GM12891 (cell line): ENCODE measurements at regions not wholly inside any gene's neighbourhood (a gene's known extent, or its start where the extent isn't known, plus 50 kb on each side); places are given as distances from the start of the nearest gene placed in this dataset.

Experiments used
- DNase-seq: peaks from one replicate; pipeline ENCODE4 v3.0.0; 2011; ENCODE audit warnings: low spot score; ENCODE audit not compliant: insufficient read length
- FAIRE-seq: peaks from 2 replicates; lab custom pipeline; 2011; peaks lifted over from hg19 to GRCh38; lab: Jason Lieb, UNC
- PAX5 ChIP-seq: IDR thresholded peaks from 2 replicates; pipeline ENCODE4 v1.6.1; 2011; ENCODE audit warnings: low read length, moderate library complexity, mild to moderate bottlenecking; ENCODE audit not compliant: insufficient read depth, severe bottlenecking
- POLR2A ChIP-seq: IDR thresholded peaks from 2 replicates; pipeline ENCODE4 v1.6.1; 2011; ENCODE audit warnings: low read depth, low read length, control low read depth
- POLR2AphosphoS5 ChIP-seq: IDR thresholded peaks from 2 replicates; pipeline ENCODE4 v1.6.1; 2011; ENCODE audit warnings: low read depth, low read length, control low read depth
- POU2F2 ChIP-seq: IDR thresholded peaks from 2 replicates; pipeline ENCODE4 v1.6.1; 2011; ENCODE audit warnings: low read depth, mild to moderate bottlenecking, control low read depth, low read length, moderate library complexity
- SPI1 ChIP-seq: IDR thresholded peaks from 2 replicates; pipeline ENCODE4 v1.6.1; 2011; ENCODE audit warnings: low read depth, low read length, control low read depth
- TAF1 ChIP-seq: IDR thresholded peaks from 2 replicates; pipeline ENCODE4 v1.6.1; 2011; ENCODE audit warnings: low read depth, low read length, control low read depth

GRCh38 chr2:122357998-122358397 is 602.5 kb downstream of the TSN start:
- DNase-seq (no peak), FAIRE-seq (no peak)
- TF ChIP-seq TAF1 (no peak), SPI1 (no peak), POU2F2 (no peak), PAX5 (no peak), POLR2AphosphoS5 (no peak), POLR2A (no peak)

GRCh38 chr2:122358729-122359128 is 603.3 kb downstream of the TSN start:
- no peak for TF ChIP-seq PAX5
- no peak for TF ChIP-seq POU2F2
- TF ChIP-seq POLR2AphosphoS5: no peak
- no peak for TF ChIP-seq TAF1
- no peak for TF ChIP-seq SPI1
- TF ChIP-seq POLR2A: no peak
- no peak for FAIRE-seq
- no peak for DNase-seq

DNA sequence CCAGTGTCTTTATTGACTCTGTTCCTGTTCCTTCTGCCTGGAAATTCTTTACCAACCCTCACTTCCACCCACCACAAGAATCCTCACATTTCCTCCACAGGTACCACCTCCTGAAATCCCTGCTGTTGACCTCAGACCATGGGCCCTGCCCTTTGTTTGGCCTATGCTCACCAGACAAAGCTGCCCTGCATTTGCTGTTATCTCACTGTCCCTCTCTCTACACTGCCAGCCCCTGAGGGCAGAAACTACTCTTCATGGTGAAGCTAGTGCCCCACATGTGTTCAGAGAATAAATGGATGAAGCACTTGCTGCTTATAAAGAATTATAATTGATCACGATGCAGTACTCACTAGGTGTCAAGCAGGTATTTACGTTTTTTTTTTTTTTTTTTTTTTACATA is 608.4 kb downstream of the TSN start:
- DNase-seq (no peak), FAIRE-seq (no peak)
- TF ChIP-seq POLR2A (no peak), POU2F2 (no peak), PAX5 (no peak), SPI1 (no peak), POLR2AphosphoS5 (no peak), TAF1 (no peak)

- no peak for TF ChIP-seq PAX5
- FAIRE-seq (no peak), DNase-seq (no peak)
Measured at GRCh38 chr2:122366427-122366826, 611.0 kb downstream of the TSN start.

DNA sequence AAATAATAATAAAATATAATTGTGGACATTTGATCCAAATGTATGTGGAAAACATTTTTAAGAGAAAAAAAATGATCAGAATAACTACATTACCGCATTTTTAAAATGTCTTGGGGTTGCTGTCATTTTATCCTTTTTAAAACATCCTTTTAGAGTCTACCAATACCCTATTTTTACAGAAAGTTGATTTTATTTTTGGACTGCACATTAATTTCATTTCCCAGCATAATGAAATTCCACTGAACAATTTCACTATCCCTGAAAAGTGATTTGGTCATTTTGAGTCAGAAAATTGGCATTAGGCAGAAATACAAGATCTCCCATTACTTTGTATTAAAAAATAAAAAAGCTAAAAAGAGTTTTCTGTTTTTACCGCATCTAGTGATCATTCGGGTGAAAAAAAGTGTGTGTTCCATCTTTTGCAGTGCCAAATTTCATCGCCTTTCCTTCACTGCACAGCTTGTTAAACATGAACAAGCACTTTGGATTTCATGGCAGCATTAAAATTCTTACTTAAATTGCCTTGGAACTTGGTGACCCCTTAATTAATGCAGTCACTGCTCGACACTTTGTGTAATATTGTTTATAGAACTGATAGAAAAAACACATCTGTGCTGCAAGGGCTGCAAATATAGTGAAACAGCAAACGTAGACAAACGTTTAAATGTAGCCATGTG is 611.7 kb downstream of the TSN start:
- FAIRE-seq: no peak
- DNase-seq: no peak
- TF ChIP-seq POLR2A (no peak), TAF1 (no peak), POU2F2 (no peak), PAX5 (no peak), SPI1 (no peak), POLR2AphosphoS5 (no peak)

DNA sequence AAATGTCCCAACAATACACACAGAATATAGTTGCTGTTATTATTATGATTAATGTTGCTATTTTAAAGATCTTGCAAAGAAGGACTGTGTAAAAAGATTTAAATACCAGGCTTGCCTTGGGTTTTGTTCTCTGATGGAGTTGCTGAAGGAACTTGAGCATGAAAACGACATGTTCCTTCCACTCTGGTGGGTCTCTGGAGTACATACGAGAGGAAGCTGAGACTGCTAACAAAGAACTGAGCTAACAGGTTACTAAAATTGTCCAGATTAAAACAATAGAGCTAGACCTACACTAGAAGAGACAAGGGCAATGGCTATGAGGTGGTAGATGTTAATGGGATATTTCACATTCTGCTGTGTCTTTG is 612.2 kb downstream of the TSN start:
- DNase-seq (no peak), FAIRE-seq (no peak)
- TF ChIP-seq SPI1 (no peak), POLR2A (no peak), POLR2AphosphoS5 (no peak), POU2F2 (no peak), TAF1 (no peak)

- TF ChIP-seq SPI1 (no peak), POLR2AphosphoS5 (no peak), POLR2A (no peak), PAX5 (no peak), TAF1 (no peak), POU2F2 (no peak)
- DNase-seq (no peak), FAIRE-seq (no peak)
Measured at GRCh38 chr2:122368576-122369243, 613.3 kb downstream of the TSN start.

DNA sequence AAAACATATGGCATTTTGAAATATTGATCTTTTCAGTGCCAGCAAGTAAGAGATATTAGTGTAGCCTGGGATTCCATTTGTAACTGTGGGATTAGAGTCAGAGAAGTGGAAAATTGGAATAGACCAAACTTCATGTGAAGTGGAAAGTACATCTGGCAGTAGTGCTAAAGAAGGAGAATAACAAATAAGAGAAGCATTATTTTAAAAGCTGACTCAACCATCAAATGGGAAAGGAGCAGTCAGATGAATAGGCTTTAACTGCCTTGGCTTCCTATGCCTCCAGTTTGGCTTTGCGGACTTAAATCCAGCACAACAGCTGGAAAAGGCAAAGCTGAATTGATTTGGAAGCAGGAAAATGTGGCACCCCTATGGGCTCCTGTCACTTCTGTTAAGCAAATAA is 623.1 kb downstream of the TSN start:
- TF ChIP-seq POU2F2: no peak
- no peak for TF ChIP-seq SPI1
- no peak for TF ChIP-seq POLR2AphosphoS5
- no peak for TF ChIP-seq POLR2A
- no peak for TF ChIP-seq PAX5
- no peak for TF ChIP-seq TAF1
- no peak for FAIRE-seq

DNA sequence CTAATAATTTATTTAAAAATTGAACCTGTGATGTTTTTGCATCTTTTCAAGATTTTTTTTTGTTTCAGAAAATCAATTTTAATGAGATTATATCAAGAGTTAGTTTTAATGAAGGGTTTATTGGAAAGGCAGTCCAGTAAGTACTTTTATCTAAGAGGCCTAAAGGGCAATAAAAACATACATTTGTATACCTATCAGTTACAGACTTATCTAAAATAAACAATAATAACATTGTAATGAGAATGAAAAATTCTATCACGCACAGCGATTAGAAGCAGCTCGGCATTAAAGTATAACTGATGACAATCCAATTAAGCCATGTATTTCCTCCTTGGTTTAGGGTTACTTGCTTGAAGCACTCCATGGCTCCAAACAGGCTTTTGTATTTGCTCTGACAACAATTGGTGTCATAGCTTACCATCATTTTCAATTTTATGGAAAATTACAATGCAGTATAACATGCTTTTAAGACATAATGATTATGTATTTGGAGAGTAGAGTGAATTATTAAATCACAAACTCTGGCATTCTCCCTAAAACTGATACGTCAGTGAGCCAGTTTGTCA is 629.4 kb downstream of the TSN start:
- FAIRE-seq (no peak), DNase-seq (no peak)
- TF ChIP-seq POLR2A (no peak), POLR2AphosphoS5 (no peak), PAX5 (no peak), POU2F2 (no peak), TAF1 (no peak), SPI1 (no peak)

More for the DNA sequence above, 623.1 kb downstream of the TSN start:
- DNase-seq: no peak

DNA sequence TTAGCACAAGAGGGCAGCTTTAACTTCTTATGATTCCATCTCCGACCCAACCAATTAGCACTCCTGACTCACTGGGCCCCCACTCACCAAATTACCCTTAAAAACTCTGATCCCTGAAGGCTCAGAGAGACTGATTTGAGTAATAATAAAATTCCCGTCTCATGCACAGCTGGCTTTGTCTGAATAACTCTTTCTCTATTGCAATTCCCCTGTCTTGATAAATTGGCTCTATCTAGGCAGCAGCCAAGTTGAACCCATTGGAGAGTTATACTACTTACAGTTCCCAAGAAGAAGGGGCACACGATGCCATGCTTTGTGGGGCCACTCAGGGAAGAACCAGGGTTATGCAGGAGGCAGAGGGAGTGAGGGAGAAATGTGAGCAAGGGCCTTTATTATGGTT is 632.8 kb downstream of the TSN start:
- TF ChIP-seq TAF1: no peak
- no peak for TF ChIP-seq PAX5
- TF ChIP-seq POU2F2: no peak
- no peak for TF ChIP-seq POLR2A
- TF ChIP-seq POLR2AphosphoS5: no peak
- TF ChIP-seq SPI1: no peak
- DNase-seq: no peak
- FAIRE-seq: no peak
